WTC11 (cell line): ENCODE measurements at regions not wholly inside any gene's neighbourhood (a gene's known extent, or its start where the extent isn't known, plus 50 kb on each side); places are given as distances from the start of the nearest gene placed in this dataset.

ENCODE experiments used
- ATAC-seq: fragments of 200-7000 bp; cut with Tn5 transposase; 2 replicates; pipeline ENCODE4 v1.10.0; 2021; ENCODE audit warnings: mild to moderate bottlenecking, moderate library complexity
- CTCF ChIA-PET: fragments of 300-600 bp; sonication (Branson Sonifier 250); formaldehyde crosslinking; loops from one replicate; lab custom pipeline; 2021; ENCODE audit warnings: antibody characterized with exemption; lab: Charles Lee
- POLR2A ChIA-PET: fragments of 350-600 bp; sonication (Branson Sonifier 250); formaldehyde crosslinking; loops from one replicate; lab custom pipeline; 2021; ENCODE audit warnings: antibody characterized with exemption; lab: Charles Lee
- DNase-seq: peaks from one replicate; pipeline ENCODE4 v3.0.0; 2021; ENCODE audit warnings: low spot score
- H3K27ac Mint-ChIP-seq: 2 replicates; pipeline ENCODE4 v1.8.0; 2021; ENCODE audit warnings: mixed read lengths
- H3K27me3 Mint-ChIP-seq: 2 replicates; pipeline ENCODE4 v1.8.0; 2021; ENCODE audit warnings: low read depth, mild to moderate bottlenecking, moderate library complexity, mixed read lengths
- H3K36me3 Mint-ChIP-seq: 2 replicates; pipeline ENCODE4 v1.8.0; 2021; ENCODE audit warnings: mixed read lengths
- H3K4me1 Mint-ChIP-seq: 2 replicates; pipeline ENCODE4 v1.8.0; 2022; ENCODE audit warnings: mixed read lengths
- H3K4me3 Mint-ChIP-seq: 2 replicates; pipeline ENCODE4 v1.8.0; 2021; ENCODE audit warnings: mild to moderate bottlenecking, moderate library complexity, mixed read lengths
- H3K9me3 Mint-ChIP-seq: 2 replicates; pipeline ENCODE4 v1.8.0; 2021; ENCODE audit warnings: mixed read lengths
- AR ChIP-seq: fragments of 250-450 bp; sonication (Bioruptor Pico); IDR thresholded peaks from 2 replicates; pipeline ENCODE4 v1.9.0; 2021; ENCODE audit warnings: mild to moderate bottlenecking
- ARID4B ChIP-seq: sonication (generic); formaldehyde crosslinking; IDR thresholded peaks from 2 replicates; pipeline ENCODE4 v1.8.0; 2023; ENCODE audit warnings: missing genetic modification reagents, mild to moderate bottlenecking, borderline replicate concordance
- CBFB ChIP-seq: sonication (generic); formaldehyde crosslinking; IDR thresholded peaks from 2 replicates; pipeline ENCODE4 v1.8.1; 2022; ENCODE audit warnings: mild to moderate bottlenecking, low read depth, missing genetic modification reagents
- CREM ChIP-seq: sonication (generic); formaldehyde crosslinking; IDR thresholded peaks from 2 replicates; pipeline ENCODE4 v1.8.1; 2022; ENCODE audit warnings: mild to moderate bottlenecking, missing genetic modification reagents, moderate library complexity
- E2F1 ChIP-seq: sonication (generic); formaldehyde crosslinking; IDR thresholded peaks from 2 replicates; pipeline ENCODE4 v1.8.0; 2022; ENCODE audit warnings: mild to moderate bottlenecking, missing genetic modification reagents
- ETV6 ChIP-seq: sonication (generic); formaldehyde crosslinking; IDR thresholded peaks from 2 replicates; pipeline ENCODE4 v1.8.1; 2022; ENCODE audit warnings: mild to moderate bottlenecking, missing genetic modification reagents
- FOXP1 ChIP-seq: sonication (generic); formaldehyde crosslinking; IDR thresholded peaks from 2 replicates; pipeline ENCODE4 v1.8.0; 2022; ENCODE audit warnings: missing genetic modification reagents, mild to moderate bottlenecking, moderate library complexity, borderline replicate concordance
- GRHL2 ChIP-seq: fragments of 250-450 bp; sonication (Bioruptor Pico); IDR thresholded peaks from 2 replicates; pipeline ENCODE4 v1.8.0; 2022; ENCODE audit warnings: mild to moderate bottlenecking, moderate library complexity; ENCODE audit not compliant: insufficient replicate concordance, severe bottlenecking
- HMGA2 ChIP-seq: fragments of 250-450 bp; sonication (Bioruptor Pico); IDR thresholded peaks from 2 replicates; pipeline ENCODE4 v1.4.0; 2021; ENCODE audit warnings: mild to moderate bottlenecking, moderate library complexity
- NFATC4 ChIP-seq: fragments of 250-450 bp; sonication (Bioruptor Pico); IDR thresholded peaks from 2 replicates; pipeline ENCODE4 v1.9.0; 2021; ENCODE audit warnings: mild to moderate bottlenecking
- TP53 ChIP-seq: sonication (generic); formaldehyde crosslinking; IDR thresholded peaks from 2 replicates; pipeline ENCODE4 v1.8.1; 2023; ENCODE audit warnings: mild to moderate bottlenecking, missing genetic modification reagents
- USF1 ChIP-seq: sonication (generic); formaldehyde crosslinking; IDR thresholded peaks from 2 replicates; pipeline ENCODE4 v1.8.0; 2022; ENCODE audit warnings: mild to moderate bottlenecking, missing genetic modification reagents
- ZBTB21 ChIP-seq: sonication (generic); formaldehyde crosslinking; IDR thresholded peaks from 2 replicates; pipeline ENCODE4 v1.8.1; 2023; ENCODE audit warnings: mild to moderate bottlenecking, missing genetic modification reagents, borderline replicate concordance
- ZNF423 ChIP-seq: fragments of 250-450 bp; sonication (Bioruptor Pico); IDR thresholded peaks from 2 replicates; pipeline ENCODE4 v2.1.2; 2022; ENCODE audit warnings: mild to moderate bottlenecking, moderate library complexity

- TF ChIP-seq ZBTB21 (CRISPR knock-in tag) (no peak), CREM (CRISPR knock-in tag) (no peak), FOXP1 (no peak), HMGA2 (CRISPR knock-in tag) (no peak), CBFB (CRISPR knock-in tag) (no peak), GRHL2 (CRISPR knock-in tag) (no peak)
- TF ChIP-seq, all 79 proteins: peak for 0
Observed at GRCh38 chr4:14371131-14371530, 631.1 kb upstream of the CPEB2 start (continued).

- H3K27me3 Mint-ChIP-seq = no peaks in the 10 kb centered on the region
- peaks cover 22% of the 10 kb centered on the region for H3K9me3 Mint-ChIP-seq
- H3K27ac Mint-ChIP-seq = no peak overlapping the region
- CTCF ChIA-PET = no interaction called here
- TF ChIP-seq NFATC4 = no peak
- no peak for TF ChIP-seq E2F1 (CRISPR knock-in tag)
- POLR2A ChIA-PET = no interaction called here
- H3K4me3 Mint-ChIP-seq = no peak overlapping the region
- peaks cover 3% of the 10 kb centered on the region for H3K4me1 Mint-ChIP-seq
- peaks cover 4% of the 10 kb centered on the region; the same call in 1 of the 2 replicates for H3K36me3 Mint-ChIP-seq
- DNase-seq = no peak
- ATAC-seq = no peak
Observed at GRCh38 chr4:14375816-14376215, 626.5 kb upstream of the CPEB2 start.

GRCh38 chr4:14379183-14379582 lies 623.1 kb upstream of the CPEB2 start:
- no peak for ATAC-seq
- no peaks in the 10 kb centered on the region for H3K27me3 Mint-ChIP-seq
- ChIA-PET CTCF (no interaction called here), POLR2A (no interaction called here)
- peaks cover 4% of the 10 kb centered on the region; the same call in 1 of the 2 replicates for H3K36me3 Mint-ChIP-seq
- peaks cover 4% of the 10 kb centered on the region for H3K4me1 Mint-ChIP-seq
- TF ChIP-seq ZNF423 (CRISPR knock-in tag) = no peak
- TF ChIP-seq AR (CRISPR knock-in tag) = no peak
- TF ChIP-seq ARID4B (CRISPR knock-in tag) = no peak
- no peak for TF ChIP-seq ETV6
- TF ChIP-seq TP53 (CRISPR knock-in tag) = no peak
- no peak for TF ChIP-seq USF1 (CRISPR knock-in tag)
- TF ChIP-seq, all 79 proteins: peak for 0
- Mint-ChIP-seq H3K4me3 (no peak overlapping the region), H3K9me3 (peaks cover 10% of the 10 kb centered on the region), H3K27ac (no peak overlapping the region)
- DNase-seq = no peak
